Endothelial cell of umbilical vein (primary cell): ENCODE measurements at regions not wholly inside any gene's neighbourhood (a gene's known extent, or its start where the extent isn't known, plus 50 kb on each side); places are given as distances from the start of the nearest gene placed in this dataset.

ENCODE experiments used
- CTCF ChIP-seq, 2 donors: IDR thresholded peaks; 1 replicate in 1 of 2; 2 replicates in 1 of 2; pipeline ENCODE4 v1.5.1; 2011; ENCODE audit warnings: low read length in 2 of 2, mild to moderate bottlenecking in 2 of 2, moderate library complexity in 2 of 2, control low read depth in 1 of 2, inconsistent platforms in 1 of 2, low read depth in 1 of 2; ENCODE audit not compliant: insufficient read depth in 1 of 2; ENCODE audit errors: extremely low read depth in 1 of 2
- EZH2 ChIP-seq: IDR thresholded peaks from 2 replicates; pipeline ENCODE4 v1.6.1; 2012; ENCODE audit warnings: borderline replicate concordance, low read depth, mild to moderate bottlenecking, moderate library complexity, low read length, inconsistent platforms; ENCODE audit not compliant: severe bottlenecking
- GATA2 ChIP-seq: IDR thresholded peaks from 2 replicates; pipeline ENCODE4 v1.7.0; 2011; ENCODE audit warnings: low read depth, mild to moderate bottlenecking, moderate library complexity, mixed read lengths, low read length; ENCODE audit not compliant: insufficient read length, insufficient read depth
- JUN ChIP-seq: IDR thresholded peaks from 2 replicates; pipeline ENCODE4 v1.6.1; 2011; ENCODE audit warnings: borderline replicate concordance, low read depth; ENCODE audit not compliant: insufficient read length, insufficient read depth
- MAX ChIP-seq: IDR thresholded peaks from 2 replicates; pipeline ENCODE4 v1.6.1; 2011; ENCODE audit not compliant: insufficient read depth, insufficient read length
- MYC ChIP-seq: IDR thresholded peaks from one replicate; pipeline ENCODE4 v1.6.1; 2011; ENCODE audit warnings: mild to moderate bottlenecking, low read depth, low read length
- POLR2A ChIP-seq: IDR thresholded peaks from 2 replicates; pipeline ENCODE4 v1.6.1; 2012; ENCODE audit warnings: low read depth, mild to moderate bottlenecking, control low read depth, low read length
- POLR2AphosphoS5 ChIP-seq: IDR thresholded peaks from 2 replicates; pipeline ENCODE4 v1.6.1; 2012; ENCODE audit warnings: low read depth, mild to moderate bottlenecking, control low read depth, low read length, moderate library complexity; ENCODE audit not compliant: insufficient read depth

DNA sequence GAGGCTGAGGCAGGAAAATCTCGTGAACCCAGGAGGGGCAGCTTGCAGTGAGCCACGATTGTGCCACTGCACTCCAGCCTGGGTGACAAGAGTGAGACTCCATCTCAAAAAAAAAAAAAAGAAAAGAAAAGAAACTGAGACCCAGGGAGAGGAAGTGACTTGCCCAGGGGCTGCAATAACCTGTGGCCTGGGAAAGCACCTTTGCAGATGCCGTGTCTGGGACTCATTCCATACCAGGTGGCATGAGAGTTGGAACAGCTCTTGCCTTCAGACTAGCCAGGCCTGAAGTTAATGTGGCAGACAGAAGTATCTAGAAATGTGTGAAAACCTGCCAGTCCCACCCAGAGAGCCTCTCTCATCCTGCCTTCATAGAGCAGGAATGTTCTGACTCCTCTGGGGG is 65.4 kb downstream of the PHETA1 start:
- no peak for TF ChIP-seq EZH2
- TF ChIP-seq CTCF (IDR thresholded peaks at IDR 0.05; ENCODE audit: extremely low read depth in 1 of 2, insufficient read depth in 1 of 2, low read depth in 1 of 2, low read length in 2 of 2) = no peak
- no peak for TF ChIP-seq MAX
- TF ChIP-seq POLR2A = no peak
- no peak for TF ChIP-seq JUN
- TF ChIP-seq POLR2AphosphoS5 = no peak
- TF ChIP-seq GATA2 = no peak
- TF ChIP-seq MYC = no peak
